HCT116 (cell line): ENCODE measurements at regions not wholly inside any gene's neighbourhood (a gene's known extent, or its start where the extent isn't known, plus 50 kb on each side); places are given as distances from the start of the nearest gene placed in this dataset.

ENCODE experiments used
- ATAC-seq: fragments of 200-7000 bp; cut with Tn5 transposase; 2 replicates; pipeline ENCODE4 v1.9.1; 2020; ENCODE audit warnings: mild to moderate bottlenecking, moderate library complexity
- BruUV-seq: library from RNA; stranded (reverse); fragments of 400-500 nt; replicated peaks from 2 replicates; lab custom pipeline; 2021; lab: Mats Ljungman, UMichigan
- CTCF ChIA-PET: fragments of 300-600 bp; sonication (Branson Sonifier 250); formaldehyde crosslinking; loops from one replicate; lab custom pipeline; 2021; ENCODE audit warnings: antibody characterized with exemption; lab: Charles Lee
- POLR2A ChIA-PET: fragments of 300-600, 350-600 bp; sonication (Branson Sonifier 250); formaldehyde crosslinking; loops from one replicate; lab custom pipeline; 2021; ENCODE audit warnings: antibody characterized with exemption; lab: Charles Lee
- RAD21 ChIA-PET, 2 experiments: fragments of 300-600 bp; sonication (Branson Sonifier 250); formaldehyde crosslinking; loops; one replicate each; lab custom pipeline; 2023; ENCODE audit warnings: low total read pairs in 2 of 2; ENCODE audit not compliant: uncharacterized antibody in 2 of 2, unreplicated experiment in 2 of 2, low non-redundant PET in 1 of 2; lab: Charles Lee
- DNase-seq: peaks from one replicate; pipeline ENCODE4 v3.0.0-alpha.2; 2010; ENCODE audit warnings: low read depth, low spot score
- H2AFZ ChIP-seq: fragments of 200-600 bp; shearing (Covaris generic), sonication (generic); 2 replicates; pipeline ENCODE4 v1.6.1; 2017; ENCODE audit warnings: low read depth, mixed run types, mixed read lengths, antibody characterized with exemption, low read length; ENCODE audit not compliant: poor library complexity, severe bottlenecking
- H3K27ac ChIP-seq: 2 replicates; pipeline ENCODE4 v1.5.1; 2012; ENCODE audit warnings: low read depth, low read length
- H3K27me3 ChIP-seq: fragments of 200-600 bp; sonication (generic); 2 replicates; pipeline ENCODE4 v1.6.1; 2016; ENCODE audit warnings: mixed run types, low read length, mixed read lengths; ENCODE audit not compliant: insufficient read depth
- H3K36me3 ChIP-seq, 2 experiments: fragments of 200-500 bp in 1 of 2; fragments of 200-600 bp in 1 of 2; sonication (Bioruptor generic) in 1 of 2; sonication (generic) in 1 of 2; 2 replicates each; pipeline versions ENCODE4 v1.5.1 to v1.6.1; 2014 to 2016; ENCODE audit warnings: low read length in 2 of 2, inconsistent platforms in 1 of 2, mixed read lengths in 1 of 2, mixed run types in 1 of 2; ENCODE audit not compliant: insufficient read depth in 2 of 2, control insufficient read depth in 1 of 2
- H3K4me1 ChIP-seq, 2 experiments: fragments of 200-600 bp in 1 of 2; sonication (generic) in 1 of 2; 2 replicates each; pipeline versions ENCODE4 v1.5.1 to v1.6.1; 2012 to 2017; ENCODE audit warnings: low read length in 2 of 2, inconsistent platforms in 1 of 2, mild to moderate bottlenecking in 1 of 2, mixed read lengths in 1 of 2, mixed run types in 1 of 2, moderate library complexity in 1 of 2; ENCODE audit not compliant: insufficient read depth in 2 of 2, control insufficient read depth in 1 of 2
- H3K4me2 ChIP-seq: fragments of 200-600 bp; sonication (generic); 2 replicates; pipeline ENCODE4 v1.6.1; 2017; ENCODE audit warnings: mixed run types, low read length, mixed read lengths
- H3K4me3 ChIP-seq, 2 experiments: fragments of 200-600 bp in 1 of 2; sonication (generic) in 1 of 2; replicated peaks in 1 of 2; 2 replicates each; pipeline ENCODE4 v1.5.1; 2011 to 2016; ENCODE audit warnings: low read length in 2 of 2, control low read depth in 1 of 2, low read depth in 1 of 2, mild to moderate bottlenecking in 1 of 2, mixed read lengths in 1 of 2, mixed run types in 1 of 2
- H3K79me2 ChIP-seq: fragments of 200-600 bp; sonication (generic); 2 replicates; pipeline ENCODE4 v1.6.1; 2017; ENCODE audit warnings: mild to moderate bottlenecking, mixed run types, low read length, moderate library complexity, mixed read lengths; ENCODE audit not compliant: insufficient read depth
- H3K9ac ChIP-seq: fragments of 200-600 bp; sonication (generic); 2 replicates; pipeline ENCODE4 v1.6.1; 2016; ENCODE audit warnings: low read length, mixed read lengths
- H3K9me2 ChIP-seq: fragments of 200-600 bp; sonication (generic), shearing (Covaris generic); 2 replicates; pipeline ENCODE4 v1.6.1; 2017; ENCODE audit warnings: mixed run types, mild to moderate bottlenecking, moderate library complexity; ENCODE audit not compliant: insufficient read depth
- H3K9me3 ChIP-seq, 2 experiments: fragments of 200-500 bp in 1 of 2; fragments of 200-600 bp in 1 of 2; sonication (Bioruptor generic) in 1 of 2; sonication (generic) in 1 of 2; 2 replicates each; pipeline ENCODE4 v1.6.1; 2014 to 2017; ENCODE audit warnings: low read length in 2 of 2, mixed read lengths in 2 of 2, inconsistent platforms in 1 of 2, low read depth in 1 of 2, mild to moderate bottlenecking in 1 of 2, mixed run types in 1 of 2, moderate library complexity in 1 of 2; ENCODE audit not compliant: control insufficient read depth in 1 of 2, insufficient read depth in 1 of 2
- H4K20me1 ChIP-seq: fragments of 200-600 bp; sonication (generic), shearing (Covaris generic); 2 replicates; pipeline ENCODE4 v1.6.1; 2017; ENCODE audit warnings: mixed run types, mild to moderate bottlenecking, moderate library complexity; ENCODE audit not compliant: insufficient read depth
- CBX3 ChIP-seq: IDR thresholded peaks from 2 replicates; pipeline ENCODE4 v1.6.1; 2012; ENCODE audit warnings: low read depth
- JUND ChIP-seq: IDR thresholded peaks from 2 replicates; pipeline ENCODE4 v1.6.1; 2012
- POLR2A ChIP-seq: IDR thresholded peaks from 2 replicates; pipeline ENCODE4 v1.7.0; 2011; ENCODE audit warnings: borderline replicate concordance; ENCODE audit not compliant: insufficient read depth, insufficient read length; ENCODE audit errors: extremely low read depth
- POLR2AphosphoS5 ChIP-seq: IDR thresholded peaks from 2 replicates; pipeline ENCODE4 v1.6.1; 2011; ENCODE audit warnings: mild to moderate bottlenecking, low read depth, low read length, moderate library complexity
- SIN3A ChIP-seq: IDR thresholded peaks from 2 replicates; pipeline ENCODE4 v1.6.1; 2012; ENCODE audit warnings: low read depth
- TCF7L2 ChIP-seq: IDR thresholded peaks from 2 replicates; pipeline ENCODE4 v1.7.0; 2011; ENCODE audit warnings: borderline replicate concordance, inconsistent platforms; ENCODE audit not compliant: insufficient read depth, insufficient read length; ENCODE audit errors: extremely low read depth
- intact Hi-C: fragments of 100-400 bp; cut with micrococcal nuclease; formaldehyde crosslinking; loops from 2 replicates; pipeline ENCODE4 v1.10.0; 2022
- TF ChIP-seq, protein P1 (sequence below): IDR thresholded peaks from 2 replicates; pipeline ENCODE4 v1.6.1; 2011; ENCODE audit warnings: mild to moderate bottlenecking, low read length, moderate library complexity; ENCODE audit not compliant: insufficient replicate concordance; ENCODE audit errors: extremely low read depth
- TF ChIP-seq, protein P2 (sequence below): IDR thresholded peaks from 2 replicates; pipeline ENCODE4 v1.6.1; 2012
- TF ChIP-seq, protein P3 (sequence below), 3 experiments: fragments of 200-600 bp in 1 of 3; sonication (generic) in 1 of 3; IDR thresholded peaks in 2 of 3; conservative IDR thresholded peaks in 1 of 3; 2 replicates each; pipeline ENCODE4 v1.5.1; 2012 to 2017; ENCODE audit warnings: low read depth in 2 of 3, low read length in 2 of 3, antibody characterized with exemption in 1 of 3, borderline replicate concordance in 1 of 3, control low read depth in 1 of 3, mild to moderate bottlenecking in 1 of 3, mixed read lengths in 1 of 3, mixed run types in 1 of 3, moderate library complexity in 1 of 3; ENCODE audit not compliant: insufficient read depth in 1 of 3

DNA sequence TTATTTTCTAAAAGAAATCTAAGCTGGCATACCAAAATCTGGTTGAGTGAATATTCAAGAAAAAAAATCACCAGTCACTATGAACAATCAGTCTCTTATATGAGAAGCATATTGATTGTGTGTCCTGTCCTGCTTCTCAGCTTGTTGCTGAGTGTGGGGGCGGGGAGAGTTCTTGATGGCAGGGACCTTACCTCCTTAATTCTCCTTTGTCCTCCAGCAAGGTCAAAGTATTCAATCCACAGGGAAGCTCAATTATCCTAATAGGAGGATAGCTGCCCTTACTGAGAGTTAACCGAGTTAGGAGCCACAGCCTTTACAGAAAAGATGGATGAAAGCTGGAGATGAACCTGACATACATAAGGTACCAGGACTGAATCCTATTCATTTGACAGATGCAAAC lies 154.0 kb downstream of the LY86 start:
- Histone ChIP-seq H3K4me2 (no peak overlapping the region), H3K4me3 (no peak overlapping the region), H3K27ac (no peak overlapping the region), H2AFZ (no peak overlapping the region), H3K9me3 (no peaks in the 10 kb centered on the region)
- RAD21 ChIA-PET, result no interaction called here
- DNase-seq, result no peak
- TF ChIP-seq, protein P1, sequence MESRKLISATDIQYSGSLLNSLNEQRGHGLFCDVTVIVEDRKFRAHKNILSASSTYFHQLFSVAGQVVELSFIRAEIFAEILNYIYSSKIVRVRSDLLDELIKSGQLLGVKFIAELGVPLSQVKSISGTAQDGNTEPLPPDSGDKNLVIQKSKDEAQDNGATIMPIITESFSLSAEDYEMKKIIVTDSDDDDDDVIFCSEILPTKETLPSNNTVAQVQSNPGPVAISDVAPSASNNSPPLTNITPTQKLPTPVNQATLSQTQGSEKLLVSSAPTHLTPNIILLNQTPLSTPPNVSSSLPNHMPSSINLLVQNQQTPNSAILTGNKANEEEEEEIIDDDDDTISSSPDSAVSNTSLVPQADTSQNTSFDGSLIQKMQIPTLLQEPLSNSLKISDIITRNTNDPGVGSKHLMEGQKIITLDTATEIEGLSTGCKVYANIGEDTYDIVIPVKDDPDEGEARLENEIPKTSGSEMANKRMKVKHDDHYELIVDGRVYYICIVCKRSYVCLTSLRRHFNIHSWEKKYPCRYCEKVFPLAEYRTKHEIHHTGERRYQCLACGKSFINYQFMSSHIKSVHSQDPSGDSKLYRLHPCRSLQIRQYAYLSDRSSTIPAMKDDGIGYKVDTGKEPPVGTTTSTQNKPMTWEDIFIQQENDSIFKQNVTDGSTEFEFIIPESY, result no peak
- no peak for TF ChIP-seq POLR2A
- no peak for TF ChIP-seq TCF7L2
- TF ChIP-seq, protein P2, sequence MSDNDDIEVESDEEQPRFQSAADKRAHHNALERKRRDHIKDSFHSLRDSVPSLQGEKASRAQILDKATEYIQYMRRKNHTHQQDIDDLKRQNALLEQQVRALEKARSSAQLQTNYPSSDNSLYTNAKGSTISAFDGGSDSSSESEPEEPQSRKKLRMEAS, result no peak
- no peak for TF ChIP-seq SIN3A
- TF ChIP-seq JUND, result no peak
- TF ChIP-seq CBX3, result no peak
- TF ChIP-seq POLR2AphosphoS5, result no peak
- TF ChIP-seq, protein P3, sequence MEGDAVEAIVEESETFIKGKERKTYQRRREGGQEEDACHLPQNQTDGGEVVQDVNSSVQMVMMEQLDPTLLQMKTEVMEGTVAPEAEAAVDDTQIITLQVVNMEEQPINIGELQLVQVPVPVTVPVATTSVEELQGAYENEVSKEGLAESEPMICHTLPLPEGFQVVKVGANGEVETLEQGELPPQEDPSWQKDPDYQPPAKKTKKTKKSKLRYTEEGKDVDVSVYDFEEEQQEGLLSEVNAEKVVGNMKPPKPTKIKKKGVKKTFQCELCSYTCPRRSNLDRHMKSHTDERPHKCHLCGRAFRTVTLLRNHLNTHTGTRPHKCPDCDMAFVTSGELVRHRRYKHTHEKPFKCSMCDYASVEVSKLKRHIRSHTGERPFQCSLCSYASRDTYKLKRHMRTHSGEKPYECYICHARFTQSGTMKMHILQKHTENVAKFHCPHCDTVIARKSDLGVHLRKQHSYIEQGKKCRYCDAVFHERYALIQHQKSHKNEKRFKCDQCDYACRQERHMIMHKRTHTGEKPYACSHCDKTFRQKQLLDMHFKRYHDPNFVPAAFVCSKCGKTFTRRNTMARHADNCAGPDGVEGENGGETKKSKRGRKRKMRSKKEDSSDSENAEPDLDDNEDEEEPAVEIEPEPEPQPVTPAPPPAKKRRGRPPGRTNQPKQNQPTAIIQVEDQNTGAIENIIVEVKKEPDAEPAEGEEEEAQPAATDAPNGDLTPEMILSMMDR (IDR thresholded peaks at IDR 0.05 in 2 of 3, conservative IDR thresholded peaks at IDR 0.05 in 1 of 3; ENCODE audit: borderline replicate concordance in 1 of 3, insufficient read depth in 1 of 3, low read depth in 2 of 3, low read length in 2 of 3), result no peak
- TF ChIP-seq, all 23 proteins: peak for 0
- intact Hi-C loops, result no loop called here
- Histone ChIP-seq H3K27me3 (no peaks in the 10 kb centered on the region), H3K79me2 (no peaks in the 10 kb centered on the region), H3K4me1 (no peaks in the 10 kb centered on the region; a peak in 1 of 4 replicates), H3K9me2 (no peaks in the 10 kb centered on the region), H3K36me3 (no peaks in the 10 kb centered on the region), H4K20me1 (no peaks in the 10 kb centered on the region), H3K9ac (no peak overlapping the region)
- no peak for ATAC-seq
- CTCF ChIA-PET, result interaction anchor here (1.0 kb wide), 1 partner anchor 46 kb away, joined by 3 read pairs; no protein-coding TSS in a partner anchor
- POLR2A ChIA-PET, result no interaction called here
- BruUV-seq, result no TSS peak
